Hypothalamus (tissue), 51 donors: ENCODE measurements at regions not wholly inside any gene's neighbourhood (a gene's known extent, or its start where the extent isn't known, plus 50 kb on each side); places are given as distances from the start of the nearest gene placed in this dataset.
A peak's percentile ranks its signal among the peaks of the same experiment; 100 is the strongest.
"Not testable (repeated sequence)": the region's sequence is repeated elsewhere in the genome, so short reads cannot be mapped to it uniquely, and the experiment has no call there.

ENCODE experiments used
- DNase-seq, 51 donors: peaks; one replicate each; lab custom pipeline; 2025; lab: John Stamatoyannopoulos, UW

DNA sequence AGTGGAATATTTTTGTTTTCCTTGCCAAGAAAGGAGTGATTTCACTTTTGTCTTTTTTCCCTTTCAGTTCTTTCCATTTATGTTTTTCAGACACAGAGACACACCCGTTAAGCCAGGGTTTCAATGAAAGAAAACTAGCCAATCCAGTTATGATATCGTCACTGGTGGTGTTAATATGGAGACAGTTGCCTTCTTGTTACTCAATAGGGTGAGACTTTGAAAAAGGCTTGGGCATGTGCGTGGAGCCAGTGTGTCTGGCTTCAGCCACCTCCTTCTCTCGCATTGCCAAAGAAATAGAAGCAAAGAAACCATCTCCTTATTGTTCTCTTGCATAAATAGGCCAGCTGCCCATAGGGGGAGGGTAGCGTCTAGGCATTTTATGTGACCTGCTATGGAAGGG lies 84.1 kb upstream of the DLX6 start:
- no peak for DNase-seq

DNA sequence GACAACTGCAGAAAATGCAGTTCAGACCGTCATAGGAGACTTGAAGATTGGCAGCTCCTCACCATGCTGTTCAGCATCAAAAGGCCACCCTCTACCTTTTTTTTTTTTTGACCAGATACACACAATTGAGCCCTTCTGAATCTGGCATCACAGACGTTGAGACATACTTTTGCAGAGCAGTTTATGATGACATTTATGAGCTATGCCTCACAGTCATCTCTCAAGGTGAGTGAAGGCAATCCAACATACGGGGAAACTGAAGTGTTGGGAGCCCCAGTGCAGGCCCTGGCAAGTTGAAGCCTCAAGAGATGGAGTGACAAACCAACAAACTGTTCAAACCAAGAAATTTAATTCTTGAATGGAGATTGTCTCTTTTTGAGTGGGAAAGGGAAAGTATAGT lies 83.6 kb upstream of the DLX6 start:
- no peak for DNase-seq

DNA sequence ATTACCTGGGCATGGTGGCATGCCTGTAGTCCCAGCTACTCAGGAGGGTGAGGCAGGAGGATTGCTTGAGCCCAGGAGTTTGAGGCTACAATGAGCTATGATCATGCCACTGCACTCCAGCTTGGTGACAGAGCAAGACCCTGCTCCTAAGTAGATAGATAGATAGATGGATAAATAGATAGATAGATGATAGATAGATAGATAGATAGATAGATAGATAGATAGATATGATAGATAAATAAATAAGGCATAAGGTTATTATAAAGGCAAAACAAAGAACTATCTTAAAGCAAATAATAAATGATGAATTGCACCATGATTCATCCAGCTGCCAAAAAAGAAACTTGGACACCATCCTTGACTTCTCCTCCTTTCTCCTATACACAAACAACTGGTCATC lies 82.0 kb upstream of the DLX6 start:
- not testable (repeated sequence) for DNase-seq

DNA sequence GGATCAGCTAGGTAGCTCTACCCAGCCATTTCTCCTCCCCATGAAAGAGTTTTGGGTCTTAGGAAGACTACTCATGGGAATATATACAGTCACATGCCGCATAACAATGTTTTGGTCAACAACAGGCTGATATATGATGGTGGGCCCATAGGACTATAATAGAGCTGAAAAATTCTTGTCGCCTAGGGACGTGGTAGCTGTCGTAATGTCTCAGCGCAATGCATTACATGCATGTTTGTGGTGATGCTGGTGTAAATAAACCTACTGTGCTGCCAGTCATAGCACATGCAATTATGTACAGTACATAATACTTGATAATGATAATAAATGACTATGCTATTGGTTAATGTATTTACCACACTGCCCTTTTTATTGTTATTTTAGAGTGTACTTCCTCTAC lies 78.2 kb upstream of the DLX6 start:
- DNase-seq = no peak

DNA sequence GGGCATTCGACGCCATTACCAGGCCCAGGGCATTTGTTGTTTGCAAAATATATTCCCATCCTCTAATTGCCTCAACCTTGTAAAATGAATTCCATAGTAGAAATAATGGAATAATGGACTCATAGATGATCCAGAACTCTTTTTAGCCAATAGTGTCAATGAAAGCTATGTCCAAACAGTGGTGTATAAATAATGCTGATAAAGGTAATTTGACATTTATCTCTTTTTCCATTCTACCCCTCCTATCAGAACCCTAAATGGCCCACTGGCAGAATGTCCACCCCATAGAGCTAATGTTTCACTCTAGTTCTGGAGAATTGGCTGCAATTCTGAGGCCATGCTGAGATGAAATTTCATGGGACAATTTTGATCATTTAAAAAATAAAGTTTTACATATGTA lies 76.4 kb upstream of the DLX6 start:
- DNase-seq = no peak

DNA sequence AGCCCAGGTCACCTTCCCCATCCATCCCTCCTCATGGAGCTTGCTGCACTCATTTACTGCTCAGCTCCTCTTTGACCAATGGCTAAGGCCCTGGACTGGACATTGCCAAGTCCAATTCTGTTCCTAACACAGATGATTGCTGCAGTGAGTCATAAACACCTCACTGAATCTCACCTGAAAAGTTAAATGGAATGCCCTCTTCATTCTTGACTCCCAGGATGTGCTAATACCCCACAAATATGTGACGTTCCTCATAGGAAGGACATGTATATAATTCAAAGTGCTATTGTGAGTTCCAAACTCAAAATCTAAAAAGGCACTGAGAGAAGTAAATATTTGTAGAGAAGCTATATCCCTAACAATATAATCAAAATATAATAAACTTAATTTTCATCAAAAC lies 73.5 kb upstream of the DLX6 start:
- DNase-seq = no peak

DNA sequence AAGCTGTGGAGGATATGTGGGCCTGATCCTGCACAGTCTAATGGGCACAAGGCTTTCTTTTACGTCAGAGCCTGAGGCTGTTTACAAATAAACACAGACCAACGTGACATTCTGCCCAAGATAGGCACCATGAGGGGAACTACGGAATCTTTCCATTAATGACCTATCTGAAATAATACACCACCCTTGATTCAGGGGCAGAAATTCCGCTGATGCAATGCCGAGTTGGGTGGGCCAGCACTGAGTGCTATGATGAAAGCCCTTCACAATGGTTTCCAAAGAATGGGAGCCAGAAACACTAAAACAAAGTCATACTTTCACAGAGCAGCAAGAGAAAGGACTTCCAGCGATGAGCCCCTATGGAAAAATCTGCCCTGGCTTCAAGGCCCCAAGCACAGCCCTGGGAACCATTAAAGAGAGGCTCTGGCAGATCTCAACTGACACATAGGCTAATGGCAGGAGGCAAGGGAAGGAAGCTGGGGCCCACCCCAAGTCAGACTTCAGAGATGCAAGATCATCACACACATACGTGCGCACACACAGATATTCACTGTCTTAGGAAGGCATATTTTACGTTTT lies 72.2 kb upstream of the DLX6 start:
- no peak for DNase-seq

DNA sequence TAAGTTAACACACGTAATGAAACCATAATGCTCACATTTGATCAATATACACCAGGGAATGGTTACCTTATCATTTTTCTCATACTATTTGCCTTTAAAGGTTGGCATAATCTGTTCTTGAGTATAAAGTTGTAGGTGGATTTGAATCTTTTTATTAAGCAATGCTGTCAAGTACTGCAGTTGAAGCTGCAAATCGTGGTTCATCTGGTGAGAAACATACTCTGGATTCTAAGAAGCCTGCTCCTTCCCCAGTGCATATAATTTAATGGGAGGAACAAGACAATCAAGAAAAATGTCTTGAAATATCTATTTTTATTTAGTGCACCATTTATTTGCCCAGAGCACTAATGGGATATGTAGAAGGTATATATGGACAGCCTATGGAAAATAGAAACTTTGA lies 68.7 kb upstream of the DLX6 start:
- DNase-seq = no peak

DNA sequence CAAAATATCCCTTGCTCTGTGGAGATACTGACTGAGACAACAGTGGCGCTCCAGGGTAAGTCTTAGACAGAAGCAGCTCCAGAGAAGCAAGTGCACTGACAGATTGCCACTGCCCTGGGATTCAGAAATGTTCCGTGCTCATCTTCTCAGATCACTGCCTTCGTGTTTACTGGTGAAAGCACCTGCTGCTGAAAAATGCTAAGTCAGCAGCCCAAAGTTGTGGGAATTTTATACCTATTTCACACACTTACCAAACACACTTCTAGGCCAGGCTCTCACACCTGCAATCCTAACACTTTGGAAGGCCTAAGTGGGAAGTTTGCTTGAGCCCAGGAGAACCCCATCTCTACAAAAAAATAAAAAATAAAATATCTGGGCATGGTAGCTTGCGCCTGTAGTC lies 63.2 kb upstream of the DLX6 start:
- DNase-seq = no peak

DNA sequence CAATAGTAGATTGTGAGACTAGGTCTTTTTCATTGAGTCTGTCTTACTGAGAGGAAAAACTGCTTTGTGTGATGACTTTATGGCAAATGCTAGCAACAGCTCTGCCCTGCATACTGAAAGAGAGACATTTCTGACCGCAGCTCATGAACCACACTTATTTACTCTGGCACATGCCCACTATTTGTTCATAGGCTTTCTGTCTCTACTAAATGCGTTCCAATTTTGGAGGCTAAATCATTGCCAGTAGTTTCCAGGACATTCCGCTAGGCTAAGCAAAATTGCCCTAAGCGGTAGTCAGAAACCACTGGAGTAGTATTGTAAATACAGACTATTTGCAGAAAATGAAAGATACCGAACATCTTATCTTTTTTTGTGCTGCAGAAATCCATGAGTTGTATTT lies 55.6 kb upstream of the DLX6 start:
- DNase-seq = peak in 1 of 51 donors; percentile 1

DNA sequence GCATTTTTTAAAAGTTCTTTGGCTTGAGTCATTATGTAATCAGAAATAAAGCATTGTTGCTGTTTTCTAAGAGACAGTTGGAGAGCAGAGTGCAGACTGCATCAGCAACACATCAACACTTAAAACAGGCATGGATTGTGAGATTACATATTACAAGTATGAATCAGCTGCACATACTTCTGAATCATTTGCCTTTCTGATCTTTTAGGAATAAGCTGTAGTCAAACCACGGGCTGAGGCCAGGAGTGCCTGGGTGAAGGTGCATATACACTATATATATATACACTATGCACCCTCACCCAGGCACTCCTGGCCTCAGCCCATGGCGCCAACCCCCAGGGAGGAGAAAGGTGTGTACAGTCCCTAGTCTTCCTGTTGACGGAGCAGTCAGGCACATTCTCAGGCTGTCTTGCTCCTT lies 52.4 kb upstream of the DLX6 start:
- DNase-seq = no peak

DNA sequence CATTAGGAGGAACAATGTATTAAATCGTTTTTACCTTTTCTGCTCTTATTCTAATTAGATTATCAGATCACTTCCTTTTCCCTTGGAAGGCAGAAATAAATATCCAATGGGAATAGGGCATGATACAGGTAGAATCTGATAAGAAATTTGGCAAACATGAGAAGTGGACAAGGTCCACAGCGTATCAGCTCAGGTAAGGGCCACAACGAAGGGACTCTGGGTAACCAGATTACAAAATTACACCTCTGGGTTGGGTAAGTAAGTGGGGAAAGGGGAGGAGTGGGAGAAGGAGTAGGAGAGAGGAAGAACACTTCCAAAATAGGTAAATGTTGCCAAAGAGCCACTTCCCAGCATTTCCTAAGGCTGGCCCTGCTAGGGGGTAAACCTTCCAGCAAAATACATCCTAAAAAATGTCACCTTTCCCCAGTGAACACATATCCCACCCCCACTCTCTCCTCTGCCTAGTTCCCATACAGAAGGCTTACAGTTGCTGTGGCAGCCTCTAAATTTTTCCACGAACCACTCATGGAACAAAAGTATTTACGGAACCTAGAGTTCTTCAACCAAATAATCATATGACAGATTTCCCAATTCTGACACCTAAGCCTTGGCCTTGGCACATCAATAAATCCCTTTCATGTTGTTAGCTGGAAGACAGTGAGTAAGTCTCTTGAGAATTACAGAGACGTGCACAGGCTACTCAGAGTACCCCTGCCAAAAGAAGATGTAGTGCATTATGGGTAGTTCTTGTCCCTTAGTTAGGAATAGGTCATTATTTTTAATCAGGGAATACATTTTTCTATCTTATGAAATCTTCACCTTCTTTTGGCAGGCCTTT lies 51.5 kb upstream of the DLX6 start:
- no peak for DNase-seq
